NOMO-1 (cell line): ENCODE measurements at regions not wholly inside any gene's neighbourhood (a gene's known extent, or its start where the extent isn't known, plus 50 kb on each side); places are given as distances from the start of the nearest gene placed in this dataset.

ENCODE experiments used
- DNase-seq, 2 experiments: peaks; one replicate each; lab custom pipeline; 2025; ENCODE audit not compliant: unreplicated experiment in 2 of 2; lab: John Stamatoyannopoulos, UW

GRCh38 chr4:123306769-123307168 is 89.8 kb upstream of the SPRY1 start:
- DNase-seq: no peak

DNA sequence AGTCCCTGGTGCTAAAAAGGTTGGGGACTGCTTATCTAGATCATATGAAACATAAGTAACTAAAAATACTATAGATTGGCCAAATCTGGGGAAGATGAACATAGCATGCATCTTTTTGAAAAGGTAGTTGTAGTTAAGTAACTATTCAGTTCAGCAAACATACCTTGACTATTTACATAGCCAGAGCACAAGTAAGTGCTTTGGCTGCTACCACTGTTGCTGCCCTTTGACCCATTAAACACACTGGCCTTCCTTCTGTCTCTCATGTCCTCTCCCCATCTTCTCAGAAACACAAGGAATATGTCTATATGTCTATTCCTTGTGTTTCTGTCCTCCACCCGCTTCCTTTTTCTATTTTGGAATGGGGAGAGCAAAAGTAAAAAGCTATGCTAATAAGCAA is 87.9 kb upstream of the SPRY1 start:
- DNase-seq: no peak

DNA sequence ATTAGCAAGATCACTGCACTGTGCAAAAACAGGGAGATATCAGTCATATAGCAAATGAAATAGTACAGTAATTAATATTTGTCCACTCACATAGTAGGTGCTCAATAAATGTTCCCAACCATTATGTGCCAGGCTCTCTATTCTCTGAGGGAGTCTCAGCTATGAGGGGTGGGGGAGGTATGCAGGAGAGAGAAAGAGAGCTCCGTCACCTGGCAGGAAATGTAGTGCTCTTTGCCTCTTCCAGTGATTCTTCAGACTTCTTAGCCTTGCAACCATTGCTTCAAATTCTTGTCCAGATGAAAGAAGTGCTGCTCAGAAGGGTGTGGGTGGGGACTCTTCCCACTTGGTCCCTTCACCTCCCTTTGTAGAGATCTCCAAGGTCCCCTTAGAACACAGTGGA is 84.5 kb upstream of the SPRY1 start:
- DNase-seq: no peak

DNA sequence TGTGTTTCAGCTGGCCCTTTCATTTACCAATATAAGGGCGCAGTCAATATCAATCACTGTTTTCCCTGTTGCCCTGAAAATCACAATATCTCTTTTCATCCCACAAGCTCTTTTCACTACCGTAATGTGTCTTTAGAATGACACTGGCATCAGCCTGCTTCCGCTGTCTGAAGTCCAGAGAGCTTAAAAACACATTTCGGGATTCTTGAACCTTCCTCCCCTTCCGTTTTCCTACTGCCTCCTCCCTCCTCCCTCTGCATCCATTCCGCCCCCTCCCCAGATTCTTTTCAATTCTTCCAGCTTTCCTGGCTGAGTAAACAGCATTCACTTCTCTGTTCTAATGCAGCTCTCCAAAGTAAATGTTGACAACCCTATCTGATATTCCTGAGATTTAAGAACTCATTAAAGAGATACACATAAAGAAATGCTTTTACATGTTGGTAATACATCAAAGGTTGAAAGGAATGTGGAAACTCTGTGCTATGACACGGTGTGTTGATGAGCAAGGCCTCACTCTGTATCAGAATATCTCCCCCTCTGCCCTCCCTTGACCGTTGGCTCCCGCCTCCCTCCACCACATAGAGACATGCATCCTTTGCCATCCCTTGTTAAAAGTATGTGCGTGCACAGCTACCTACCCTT is 83.5 kb upstream of the SPRY1 start:
- no peak for DNase-seq

DNA sequence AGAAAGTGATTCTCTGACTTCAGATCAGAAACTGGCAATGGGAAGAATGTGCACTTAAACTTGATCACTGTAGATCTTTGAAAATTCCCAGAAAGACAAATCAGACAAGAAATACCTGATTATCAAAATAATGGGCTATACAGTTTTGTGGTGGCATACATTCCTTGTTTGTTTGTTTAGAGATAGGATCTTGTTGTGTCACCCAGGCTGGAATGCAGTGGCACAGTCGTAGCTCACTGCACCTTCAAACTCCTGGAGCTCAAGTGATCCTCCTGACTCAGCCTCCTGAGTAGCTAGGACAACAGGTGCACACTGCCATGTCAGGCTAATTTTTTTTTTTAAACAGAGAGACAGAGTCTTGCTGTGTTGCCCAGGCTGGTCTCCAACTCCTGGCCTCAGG is 81.0 kb upstream of the SPRY1 start:
- no peak for DNase-seq

DNA sequence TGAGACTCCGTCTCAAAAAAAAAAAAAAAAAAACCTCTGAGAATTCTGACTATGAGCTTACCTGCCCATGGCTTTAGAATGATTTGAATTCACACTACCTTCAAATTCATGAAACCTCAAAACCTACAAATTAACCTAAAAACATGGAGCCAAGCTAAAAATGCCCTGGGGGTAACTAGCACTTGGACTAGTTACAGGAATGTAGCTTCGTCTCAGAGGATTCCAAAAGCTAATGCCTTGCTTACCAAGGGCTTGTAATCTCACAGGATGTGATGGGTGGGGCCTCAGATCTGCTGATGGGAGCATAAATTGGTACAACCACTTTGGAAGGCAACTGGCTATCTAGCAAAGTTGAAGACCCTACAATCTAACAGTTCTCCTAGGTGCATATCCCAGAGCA is 79.4 kb upstream of the SPRY1 start:
- no peak for DNase-seq

GRCh38 chr4:123319639-123320038 is 77.0 kb upstream of the SPRY1 start:
- DNase-seq: no peak

DNA sequence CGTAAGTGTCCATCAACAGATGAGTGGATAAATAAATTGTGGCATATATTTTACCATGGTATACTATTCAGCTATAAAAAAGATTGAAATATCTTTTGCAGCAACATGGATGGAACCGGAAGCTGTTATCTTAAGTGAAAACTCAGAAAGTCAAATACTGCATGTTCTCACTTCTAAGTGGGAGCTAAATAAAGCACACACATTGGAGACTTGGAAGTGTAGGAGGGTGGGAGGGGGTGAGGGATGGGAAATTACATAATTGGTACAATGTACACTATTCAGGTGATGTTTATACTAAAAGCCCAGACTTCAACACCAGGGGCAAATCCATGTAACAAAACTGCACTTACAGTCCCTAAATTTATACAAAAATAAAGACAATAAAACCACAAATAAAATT is 72.6 kb upstream of the SPRY1 start:
- DNase-seq: no peak

DNA sequence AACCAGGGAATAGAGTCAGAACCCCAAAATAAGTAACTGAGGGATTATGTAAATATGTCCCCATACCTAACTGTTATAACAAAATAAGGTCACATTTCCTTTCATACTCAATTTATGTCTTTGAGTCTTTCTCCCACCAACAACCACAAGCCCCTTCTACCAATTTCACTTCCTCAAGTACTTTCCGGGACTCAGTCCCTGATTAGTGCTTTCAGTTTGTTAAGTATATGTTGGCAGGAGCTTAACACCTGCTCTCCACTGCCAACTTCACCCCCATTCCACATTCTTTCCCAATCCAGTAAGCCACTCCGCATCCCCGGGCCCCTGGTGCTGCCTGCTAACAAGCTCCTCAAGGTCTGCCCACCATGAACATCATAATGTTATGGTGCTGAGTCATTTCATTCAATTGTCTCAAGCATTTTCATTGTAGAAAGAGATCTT is 71.3 kb upstream of the SPRY1 start:
- peak; percentile 74 to 87 for DNase-seq

DNA sequence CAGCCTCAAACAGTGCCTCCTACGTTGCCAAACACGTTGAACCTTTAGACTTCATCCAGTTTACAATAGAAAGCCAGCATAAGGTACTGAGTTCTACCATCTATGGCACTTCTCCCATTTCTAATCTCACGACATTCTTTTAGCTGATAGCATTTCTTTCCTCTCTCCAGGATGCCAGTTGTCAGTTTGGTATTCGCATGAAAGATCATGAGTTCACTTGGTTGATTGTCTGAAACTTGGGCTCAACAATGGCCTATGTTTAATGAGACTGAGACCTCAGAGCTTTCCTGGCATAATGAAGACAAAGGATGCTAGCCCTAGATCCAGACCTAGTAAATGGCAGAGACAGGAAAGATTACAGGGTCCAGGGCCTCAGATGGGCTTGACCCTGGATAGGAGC is 69.2 kb upstream of the SPRY1 start:
- DNase-seq: no peak

- no peak for DNase-seq
These were observed 68.7 kb upstream of the SPRY1 start for GRCh38 chr4:123327846-123328429.

- DNase-seq: no peak
These were observed 57.9 kb upstream of the SPRY1 start for GRCh38 chr4:123338715-123339114.

DNA sequence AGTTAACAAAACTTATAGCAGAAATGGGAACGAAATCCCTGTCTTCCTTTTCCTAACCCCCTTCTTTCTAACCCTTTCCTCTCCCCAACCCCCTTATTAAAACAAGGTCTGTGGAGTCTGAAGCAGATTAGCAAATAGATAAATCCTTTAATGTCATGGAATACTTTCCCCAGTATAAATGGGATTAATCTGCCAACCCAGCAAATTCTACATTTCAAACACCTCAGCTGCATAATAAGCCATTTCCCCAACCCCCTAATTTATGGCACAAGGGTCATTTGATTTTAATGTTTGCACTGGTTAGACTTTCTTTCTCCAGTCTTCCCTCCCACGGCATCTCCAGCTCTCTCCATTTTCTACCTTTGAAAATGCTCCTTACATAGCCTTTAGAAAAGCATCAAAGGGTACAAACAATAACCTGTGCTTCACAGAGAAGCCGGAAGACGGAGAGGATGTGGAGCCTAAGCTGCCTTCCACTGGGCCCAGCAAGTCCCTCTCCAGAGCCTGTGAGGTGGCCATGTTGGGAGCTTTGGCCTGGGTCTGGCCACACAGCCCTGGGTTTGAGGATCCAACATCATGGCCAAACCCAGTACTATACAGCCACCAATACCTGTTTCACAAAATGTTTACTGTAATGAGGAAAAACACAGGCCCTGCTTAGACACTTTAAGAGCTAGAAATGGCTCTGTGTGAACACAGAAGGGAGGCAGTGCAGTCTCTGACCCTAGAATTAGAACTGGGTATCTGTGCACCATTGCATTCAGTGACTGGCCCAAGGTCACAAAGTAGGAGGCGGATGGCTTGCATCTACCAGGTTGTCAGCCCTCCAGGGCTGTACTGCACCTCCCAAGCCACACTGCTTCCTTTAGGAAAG is 56.9 kb upstream of the SPRY1 start:
- DNase-seq: no peak

- peak; percentile 67 to 93 for DNase-seq
These were observed 56.3 kb upstream of the SPRY1 start for GRCh38 chr4:123340381-123340701.

- no peak for DNase-seq
These were observed 54.1 kb upstream of the SPRY1 start for GRCh38 chr4:123342498-123342897.

GRCh38 chr4:123343400-123344041 is 53.1 kb upstream of the SPRY1 start:
- peak in 1 of 2 experiments; percentile 55 for DNase-seq

DNA sequence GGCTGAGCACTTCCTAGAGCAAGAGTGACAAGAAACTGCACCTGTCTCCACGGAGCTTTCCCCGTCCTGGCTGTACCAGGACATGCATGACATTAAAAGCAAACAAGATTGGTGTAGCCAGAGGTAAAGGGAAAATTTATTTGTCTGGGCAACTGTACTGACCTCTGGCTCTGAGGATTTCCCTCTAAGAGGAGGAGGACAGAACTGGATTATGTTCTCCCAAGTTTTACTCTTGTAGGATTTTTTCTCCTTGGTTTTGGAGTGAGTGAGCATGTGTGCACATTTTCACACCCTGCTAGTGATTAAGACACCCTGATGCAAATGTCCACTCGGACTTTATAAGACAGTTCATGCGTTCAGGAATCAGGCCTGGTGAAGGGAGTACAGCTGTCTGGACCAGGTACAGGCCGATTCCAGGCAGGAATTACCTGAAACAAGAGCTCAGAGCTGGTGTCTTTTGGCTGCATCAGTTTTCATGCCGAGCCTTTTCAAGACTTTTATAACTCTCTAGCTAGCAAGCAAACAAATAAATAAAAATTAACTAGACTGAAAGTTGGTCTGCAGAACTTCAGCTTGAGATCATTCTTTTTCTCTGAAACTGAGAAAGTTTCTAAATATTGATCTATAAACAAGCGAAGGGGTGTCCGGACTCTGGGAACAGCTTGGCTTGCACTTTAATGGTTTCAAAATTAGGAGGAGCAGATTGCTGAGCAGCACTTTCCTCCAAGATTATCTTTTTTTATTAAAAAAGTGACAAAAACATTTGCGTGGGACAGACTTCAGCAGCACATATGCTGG is 51.3 kb upstream of the SPRY1 start:
- no peak for DNase-seq

DNA sequence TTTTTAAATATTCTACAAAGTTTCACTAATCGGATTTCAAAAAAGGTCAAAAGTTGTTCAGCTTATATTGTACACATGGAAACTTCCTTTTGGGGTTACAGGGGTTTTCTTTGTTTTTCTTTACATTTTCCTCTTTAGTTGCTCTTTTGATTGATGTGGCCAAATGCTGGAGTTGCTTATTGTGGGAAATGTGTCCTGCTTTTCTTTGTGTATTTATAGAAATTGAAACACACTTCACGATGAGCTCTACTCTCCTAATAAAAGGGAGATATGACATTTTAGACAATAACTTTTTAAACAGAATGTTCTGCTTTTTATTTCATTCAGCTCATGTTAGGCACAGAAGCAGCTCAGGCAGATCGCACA is 50.7 kb upstream of the SPRY1 start:
- DNase-seq: no peak

DNA sequence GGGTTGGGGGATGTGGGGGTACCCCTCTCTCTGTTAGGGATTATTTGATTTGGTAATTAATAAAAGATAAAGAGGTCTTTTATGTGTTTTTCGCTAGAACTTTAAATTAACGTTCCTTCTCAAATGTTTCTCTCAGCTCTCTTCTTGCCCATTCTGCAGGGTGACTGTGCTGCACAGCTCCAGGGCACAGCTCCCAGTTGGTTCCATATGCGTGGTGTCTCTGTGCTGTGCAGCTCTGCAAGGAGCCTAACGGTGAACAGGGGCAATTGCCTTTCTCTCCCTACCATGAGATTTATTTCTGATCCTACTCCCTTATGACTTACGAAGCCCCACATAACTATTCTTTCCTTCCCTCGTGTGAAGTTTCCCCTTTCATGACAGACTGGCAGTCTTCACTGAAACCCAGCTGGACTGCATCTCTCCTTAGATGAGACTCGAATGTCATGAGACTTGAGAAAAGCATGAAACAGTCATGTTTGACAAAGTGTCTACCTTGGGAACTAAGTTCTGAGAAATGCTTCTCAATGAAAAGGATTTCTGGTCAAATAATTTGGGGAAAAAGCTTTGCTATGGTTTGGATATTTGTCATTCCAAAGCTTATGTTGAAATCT is 50.2 kb upstream of the SPRY1 start:
- DNase-seq: no peak
